ENCODE measurements at regions not wholly inside any gene's neighbourhood (a gene's known extent, or its start where the extent isn't known, plus 50 kb on each side); places are given as distances from the start of the nearest gene placed in this dataset.
"Not testable (repeated sequence)": the region's sequence is repeated elsewhere in the genome, so short reads cannot be mapped to it uniquely, and the experiment has no call there.

- TF ChIP-seq, protein P1, sequence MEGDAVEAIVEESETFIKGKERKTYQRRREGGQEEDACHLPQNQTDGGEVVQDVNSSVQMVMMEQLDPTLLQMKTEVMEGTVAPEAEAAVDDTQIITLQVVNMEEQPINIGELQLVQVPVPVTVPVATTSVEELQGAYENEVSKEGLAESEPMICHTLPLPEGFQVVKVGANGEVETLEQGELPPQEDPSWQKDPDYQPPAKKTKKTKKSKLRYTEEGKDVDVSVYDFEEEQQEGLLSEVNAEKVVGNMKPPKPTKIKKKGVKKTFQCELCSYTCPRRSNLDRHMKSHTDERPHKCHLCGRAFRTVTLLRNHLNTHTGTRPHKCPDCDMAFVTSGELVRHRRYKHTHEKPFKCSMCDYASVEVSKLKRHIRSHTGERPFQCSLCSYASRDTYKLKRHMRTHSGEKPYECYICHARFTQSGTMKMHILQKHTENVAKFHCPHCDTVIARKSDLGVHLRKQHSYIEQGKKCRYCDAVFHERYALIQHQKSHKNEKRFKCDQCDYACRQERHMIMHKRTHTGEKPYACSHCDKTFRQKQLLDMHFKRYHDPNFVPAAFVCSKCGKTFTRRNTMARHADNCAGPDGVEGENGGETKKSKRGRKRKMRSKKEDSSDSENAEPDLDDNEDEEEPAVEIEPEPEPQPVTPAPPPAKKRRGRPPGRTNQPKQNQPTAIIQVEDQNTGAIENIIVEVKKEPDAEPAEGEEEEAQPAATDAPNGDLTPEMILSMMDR (conservative IDR thresholded peaks at IDR 0.05; ENCODE audit: low read depth in 2 of 2) = not testable (repeated sequence)
- TF ChIP-seq POLR2AphosphoS5 (IDR thresholded peaks at IDR 0.05; ENCODE audit: low read depth); REST (IDR thresholded peaks at IDR 0.05; ENCODE audit: unreplicated experiment); EZH2phosphoT487 (IDR thresholded peaks at IDR 0.05; ENCODE audit: unreplicated experiment); CREB1 (CRISPR knock-in tag; IDR thresholded peaks at IDR 0.05; ENCODE audit: low read depth); ZNF331 (CRISPR knock-in tag; IDR thresholded peaks at IDR 0.05; ENCODE audit: low read depth); ZNF114 (CRISPR knock-in tag; IDR thresholded peaks at IDR 0.05); EZH2 (IDR thresholded peaks at IDR 0.05; ENCODE audit: low read depth, unreplicated experiment); JUNB (IDR thresholded peaks at IDR 0.05; ENCODE audit: unreplicated experiment): not testable (repeated sequence)
- TF ChIP-seq, protein P2, sequence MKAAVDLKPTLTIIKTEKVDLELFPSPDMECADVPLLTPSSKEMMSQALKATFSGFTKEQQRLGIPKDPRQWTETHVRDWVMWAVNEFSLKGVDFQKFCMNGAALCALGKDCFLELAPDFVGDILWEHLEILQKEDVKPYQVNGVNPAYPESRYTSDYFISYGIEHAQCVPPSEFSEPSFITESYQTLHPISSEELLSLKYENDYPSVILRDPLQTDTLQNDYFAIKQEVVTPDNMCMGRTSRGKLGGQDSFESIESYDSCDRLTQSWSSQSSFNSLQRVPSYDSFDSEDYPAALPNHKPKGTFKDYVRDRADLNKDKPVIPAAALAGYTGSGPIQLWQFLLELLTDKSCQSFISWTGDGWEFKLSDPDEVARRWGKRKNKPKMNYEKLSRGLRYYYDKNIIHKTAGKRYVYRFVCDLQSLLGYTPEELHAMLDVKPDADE (IDR thresholded peaks at IDR 0.05) = not testable (repeated sequence)
These were observed 1734.9 kb downstream of the SLITRK5 start for GRCh38 chr13:89406096-89406495.

Data from GM23338 (cell line).